NT2/D1 (cell line): ENCODE measurements at regions not wholly inside any gene's neighbourhood (a gene's known extent, or its start where the extent isn't known, plus 50 kb on each side); places are given as distances from the start of the nearest gene placed in this dataset.

ENCODE experiments used
- SUZ12 ChIP-seq: IDR thresholded peaks from 2 replicates; pipeline ENCODE4 v1.6.1; 2011; ENCODE audit not compliant: insufficient read length, insufficient read depth; ENCODE audit errors: extremely low read depth
- YY1 ChIP-seq: IDR thresholded peaks from 2 replicates; pipeline ENCODE4 v1.6.1; 2011; ENCODE audit not compliant: insufficient read length, insufficient read depth
- ZNF274 ChIP-seq: IDR thresholded peaks from 2 replicates; pipeline ENCODE4 v1.6.1; 2011; ENCODE audit warnings: mild to moderate bottlenecking, low read depth, low read length

GRCh38 chr12:16482726-16483125 lies 123.2 kb downstream of the LMO3 start:
- TF ChIP-seq YY1 (no peak), SUZ12 (no peak), ZNF274 (no peak)
